ENCODE measurements at regions not wholly inside any gene's neighbourhood (a gene's known extent, or its start where the extent isn't known, plus 50 kb on each side); places are given as distances from the start of the nearest gene placed in this dataset.

DNA sequence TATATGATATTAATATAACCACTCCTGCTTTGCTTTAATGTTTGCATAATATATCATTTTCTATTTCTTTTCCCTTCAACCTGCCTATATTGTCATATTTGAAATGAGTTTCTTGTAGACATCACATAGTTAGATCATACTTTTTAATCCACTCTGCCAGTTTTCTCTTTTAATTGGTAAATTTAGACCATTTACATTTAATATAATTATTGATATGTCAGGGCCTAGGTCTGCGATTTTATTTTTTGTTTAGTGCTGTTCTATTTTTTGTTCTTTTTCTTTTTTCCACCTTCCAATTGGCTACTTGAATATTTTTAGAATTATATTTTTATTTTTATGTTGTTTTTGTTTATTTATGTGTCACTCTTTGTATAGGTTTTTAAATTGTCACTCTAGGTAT lies 213.3 kb downstream of the C1orf94 start:
- TF ChIP-seq, protein P1, sequence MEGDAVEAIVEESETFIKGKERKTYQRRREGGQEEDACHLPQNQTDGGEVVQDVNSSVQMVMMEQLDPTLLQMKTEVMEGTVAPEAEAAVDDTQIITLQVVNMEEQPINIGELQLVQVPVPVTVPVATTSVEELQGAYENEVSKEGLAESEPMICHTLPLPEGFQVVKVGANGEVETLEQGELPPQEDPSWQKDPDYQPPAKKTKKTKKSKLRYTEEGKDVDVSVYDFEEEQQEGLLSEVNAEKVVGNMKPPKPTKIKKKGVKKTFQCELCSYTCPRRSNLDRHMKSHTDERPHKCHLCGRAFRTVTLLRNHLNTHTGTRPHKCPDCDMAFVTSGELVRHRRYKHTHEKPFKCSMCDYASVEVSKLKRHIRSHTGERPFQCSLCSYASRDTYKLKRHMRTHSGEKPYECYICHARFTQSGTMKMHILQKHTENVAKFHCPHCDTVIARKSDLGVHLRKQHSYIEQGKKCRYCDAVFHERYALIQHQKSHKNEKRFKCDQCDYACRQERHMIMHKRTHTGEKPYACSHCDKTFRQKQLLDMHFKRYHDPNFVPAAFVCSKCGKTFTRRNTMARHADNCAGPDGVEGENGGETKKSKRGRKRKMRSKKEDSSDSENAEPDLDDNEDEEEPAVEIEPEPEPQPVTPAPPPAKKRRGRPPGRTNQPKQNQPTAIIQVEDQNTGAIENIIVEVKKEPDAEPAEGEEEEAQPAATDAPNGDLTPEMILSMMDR (conservative IDR thresholded peaks at IDR 0.05; ENCODE audit: low read depth in 2 of 2), result no peak
- TF ChIP-seq CREB1 (CRISPR knock-in tag; IDR thresholded peaks at IDR 0.05; ENCODE audit: low read depth) (no peak), EZH2phosphoT487 (IDR thresholded peaks at IDR 0.05; ENCODE audit: unreplicated experiment) (no peak), POLR2AphosphoS5 (IDR thresholded peaks at IDR 0.05; ENCODE audit: low read depth) (no peak), EZH2 (IDR thresholded peaks at IDR 0.05; ENCODE audit: low read depth, unreplicated experiment) (no peak), JUNB (IDR thresholded peaks at IDR 0.05; ENCODE audit: unreplicated experiment) (no peak), ZNF114 (CRISPR knock-in tag; IDR thresholded peaks at IDR 0.05) (no peak), STAT1 (IDR thresholded peaks at IDR 0.05; ENCODE audit: unreplicated experiment) (no peak), NANOG (IDR thresholded peaks at IDR 0.05; ENCODE audit: borderline replicate concordance) (no peak)
- TF ChIP-seq, protein P2, sequence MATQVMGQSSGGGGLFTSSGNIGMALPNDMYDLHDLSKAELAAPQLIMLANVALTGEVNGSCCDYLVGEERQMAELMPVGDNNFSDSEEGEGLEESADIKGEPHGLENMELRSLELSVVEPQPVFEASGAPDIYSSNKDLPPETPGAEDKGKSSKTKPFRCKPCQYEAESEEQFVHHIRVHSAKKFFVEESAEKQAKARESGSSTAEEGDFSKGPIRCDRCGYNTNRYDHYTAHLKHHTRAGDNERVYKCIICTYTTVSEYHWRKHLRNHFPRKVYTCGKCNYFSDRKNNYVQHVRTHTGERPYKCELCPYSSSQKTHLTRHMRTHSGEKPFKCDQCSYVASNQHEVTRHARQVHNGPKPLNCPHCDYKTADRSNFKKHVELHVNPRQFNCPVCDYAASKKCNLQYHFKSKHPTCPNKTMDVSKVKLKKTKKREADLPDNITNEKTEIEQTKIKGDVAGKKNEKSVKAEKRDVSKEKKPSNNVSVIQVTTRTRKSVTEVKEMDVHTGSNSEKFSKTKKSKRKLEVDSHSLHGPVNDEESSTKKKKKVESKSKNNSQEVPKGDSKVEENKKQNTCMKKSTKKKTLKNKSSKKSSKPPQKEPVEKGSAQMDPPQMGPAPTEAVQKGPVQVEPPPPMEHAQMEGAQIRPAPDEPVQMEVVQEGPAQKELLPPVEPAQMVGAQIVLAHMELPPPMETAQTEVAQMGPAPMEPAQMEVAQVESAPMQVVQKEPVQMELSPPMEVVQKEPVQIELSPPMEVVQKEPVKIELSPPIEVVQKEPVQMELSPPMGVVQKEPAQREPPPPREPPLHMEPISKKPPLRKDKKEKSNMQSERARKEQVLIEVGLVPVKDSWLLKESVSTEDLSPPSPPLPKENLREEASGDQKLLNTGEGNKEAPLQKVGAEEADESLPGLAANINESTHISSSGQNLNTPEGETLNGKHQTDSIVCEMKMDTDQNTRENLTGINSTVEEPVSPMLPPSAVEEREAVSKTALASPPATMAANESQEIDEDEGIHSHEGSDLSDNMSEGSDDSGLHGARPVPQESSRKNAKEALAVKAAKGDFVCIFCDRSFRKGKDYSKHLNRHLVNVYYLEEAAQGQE (IDR thresholded peaks at IDR 0.05; ENCODE audit: unreplicated experiment), result no peak

All from GM23338 (cell line).